ENCODE measurements at regions not wholly inside any gene's neighbourhood (a gene's known extent, or its start where the extent isn't known, plus 50 kb on each side); places are given as distances from the start of the nearest gene placed in this dataset.
A peak's percentile ranks its signal among the peaks of the same experiment; 100 is the strongest.

DNA sequence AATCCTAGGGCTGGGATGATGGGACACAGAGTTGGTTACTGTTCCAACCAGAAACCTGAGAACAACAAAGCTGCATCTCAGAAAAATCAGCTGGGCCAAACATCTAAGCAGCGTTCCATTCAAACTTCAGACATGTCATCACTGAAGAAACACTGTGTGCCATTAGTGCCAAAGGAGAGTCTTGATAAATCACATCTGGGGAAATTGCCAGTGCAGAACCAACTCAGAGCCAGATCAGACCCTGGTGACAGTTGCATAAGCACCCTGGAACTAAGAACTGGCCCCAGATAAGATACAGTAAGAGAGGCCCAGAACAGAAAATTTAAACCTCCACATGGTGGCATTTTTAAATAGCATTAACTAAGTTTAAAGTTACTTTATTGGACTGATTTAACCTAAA lies 482.8 kb downstream of the PRKD1 start:
- TF ChIP-seq CTCF (conservative IDR thresholded peaks at IDR 0.05; ENCODE audit: low read depth, low read length) = no peak
- no peak for DNase-seq (ENCODE audit: low read depth)
- H3K4me3 ChIP-seq (ENCODE audit: low read length) = no peak overlapping the region

DNA sequence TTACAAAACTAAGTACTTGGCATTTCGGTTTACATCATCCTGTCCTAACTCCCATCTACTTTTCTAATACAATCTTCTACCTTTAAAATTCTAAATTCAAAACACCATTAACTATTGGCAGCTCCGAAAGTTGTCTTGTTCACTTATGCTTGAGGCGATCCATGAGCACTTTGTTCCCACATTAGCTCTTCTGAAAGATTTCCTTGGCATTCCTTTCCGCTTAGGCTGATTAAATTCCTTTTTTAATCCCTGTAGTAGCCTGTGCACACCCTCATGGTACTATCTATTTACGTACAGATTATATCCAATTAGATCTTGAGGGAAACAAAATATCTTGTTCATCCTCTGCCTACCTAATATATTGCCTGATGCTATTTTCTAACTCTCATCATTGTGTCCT lies 480.7 kb downstream of the PRKD1 start:
- no peak overlapping the region for H3K4me3 ChIP-seq (ENCODE audit: low read length)
- no peak for TF ChIP-seq CTCF (conservative IDR thresholded peaks at IDR 0.05; ENCODE audit: low read depth, low read length)
- peak; percentile 68 for DNase-seq (ENCODE audit: low read depth)

- no peak for TF ChIP-seq CTCF (conservative IDR thresholded peaks at IDR 0.05; ENCODE audit: low read depth, low read length)
- no peak overlapping the region for H3K4me3 ChIP-seq (ENCODE audit: low read length)
- DNase-seq (ENCODE audit: low read depth) = no peak
Measured at GRCh38 chr14:29451941-29452340, 475.7 kb downstream of the PRKD1 start.

GRCh38 chr14:29453045-29453444 lies 474.6 kb downstream of the PRKD1 start:
- no peak for TF ChIP-seq CTCF (conservative IDR thresholded peaks at IDR 0.05; ENCODE audit: low read depth, low read length)
- no peak for DNase-seq (ENCODE audit: low read depth)
- H3K4me3 ChIP-seq (ENCODE audit: low read length) = no peak overlapping the region

DNA sequence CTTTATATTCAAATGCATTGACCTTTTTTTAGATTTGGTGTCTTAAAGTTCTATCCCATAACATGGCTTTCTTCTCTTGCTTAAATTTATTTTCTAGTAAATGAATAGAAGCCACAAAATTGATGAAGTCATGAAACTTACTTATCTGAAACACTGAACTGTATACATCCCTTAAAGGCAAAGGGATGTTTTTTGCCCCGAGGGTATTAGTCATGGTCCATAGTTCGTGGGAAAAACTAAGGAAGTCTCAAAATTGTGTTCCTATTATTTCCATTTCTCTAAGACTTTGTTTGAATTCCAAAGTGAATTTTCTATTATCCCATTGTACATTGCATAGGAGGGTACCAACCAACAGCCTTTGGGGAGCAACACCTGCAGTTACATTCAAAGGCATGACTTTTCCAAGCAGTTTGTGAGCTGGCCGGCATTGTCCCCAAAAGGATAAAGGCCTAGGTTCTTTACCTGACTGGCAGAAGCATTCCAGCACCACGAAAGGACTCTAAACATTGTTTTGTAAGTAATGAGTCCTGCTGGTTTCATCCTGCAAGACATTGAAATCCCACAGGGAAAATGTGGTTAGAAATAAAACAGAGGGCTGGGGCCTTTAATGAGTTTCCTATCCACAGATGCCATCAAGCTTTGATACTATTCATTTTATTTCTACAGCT lies 473.5 kb downstream of the PRKD1 start:
- DNase-seq (ENCODE audit: low read depth) = no peak
- H3K4me3 ChIP-seq (ENCODE audit: low read length) = no peak overlapping the region

DNA sequence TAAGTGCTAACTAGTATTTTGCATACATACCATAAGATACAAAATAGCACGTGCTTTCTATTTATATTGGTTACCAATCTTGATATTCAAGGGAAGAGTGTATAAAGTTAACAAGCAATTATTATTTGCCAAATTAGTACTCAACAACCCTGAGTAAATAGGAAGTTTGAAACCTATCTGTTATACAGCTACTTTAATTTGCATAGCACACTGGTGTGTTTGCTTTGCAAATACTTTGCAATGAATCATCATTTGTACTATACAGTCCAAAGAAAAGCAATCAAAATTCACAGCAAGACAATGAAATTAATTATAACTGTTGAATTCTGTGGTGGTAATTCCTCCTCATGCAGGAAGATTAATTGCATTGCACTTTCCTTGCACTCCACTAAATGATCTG lies 469.1 kb downstream of the PRKD1 start:
- DNase-seq (ENCODE audit: low read depth) = no peak
- no peak for TF ChIP-seq CTCF (conservative IDR thresholded peaks at IDR 0.05; ENCODE audit: low read depth, low read length)
- no peak overlapping the region for H3K4me3 ChIP-seq (ENCODE audit: low read length)

More for the DNA sequence above, 473.5 kb downstream of the PRKD1 start:
- no peak for TF ChIP-seq CTCF (conservative IDR thresholded peaks at IDR 0.05; ENCODE audit: low read depth, low read length)

DNA sequence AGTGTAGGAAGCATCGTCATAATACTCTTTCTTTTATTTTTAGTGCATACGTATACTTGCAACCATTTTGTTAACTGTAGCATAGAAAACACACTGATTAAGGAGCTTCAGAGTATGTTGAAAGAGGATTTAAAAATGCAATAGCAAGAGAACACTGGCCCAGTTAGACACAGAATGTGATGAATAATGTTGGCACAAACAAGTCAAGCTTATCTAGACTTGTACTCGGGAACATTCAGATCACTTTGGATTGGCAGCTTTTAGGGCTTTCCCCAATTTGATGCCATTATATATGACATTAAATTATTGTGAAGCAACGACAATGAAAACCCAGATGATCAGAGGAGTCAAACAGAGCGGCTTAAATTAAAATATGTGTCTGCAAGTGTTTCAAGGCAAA lies 468.1 kb downstream of the PRKD1 start:
- DNase-seq (ENCODE audit: low read depth) = no peak
- H3K4me3 ChIP-seq (ENCODE audit: low read length) = no peak overlapping the region
- no peak for TF ChIP-seq CTCF (conservative IDR thresholded peaks at IDR 0.05; ENCODE audit: low read depth, low read length)

Measured in retinal pigment epithelial cell (primary cell).